Coronary artery (tissue), 2 donors: ENCODE measurements at regions not wholly inside any gene's neighbourhood (a gene's known extent, or its start where the extent isn't known, plus 50 kb on each side); places are given as distances from the start of the nearest gene placed in this dataset.
"Not testable (repeated sequence)": the region's sequence is repeated elsewhere in the genome, so short reads cannot be mapped to it uniquely, and the experiment has no call there.

Experiments
- DNase-seq: peaks from one replicate; pipeline ENCODE4 v3.0.0-alpha.2; 2017; ENCODE audit warnings: low spot score
- H3K27ac ChIP-seq, 2 donors: fragments of 200-600 bp; sonication (generic); one replicate each; pipeline ENCODE4 v1.5.1; 2016 to 2019
- H3K4me3 ChIP-seq: fragments of 200-600 bp; sonication (generic); 2 replicates; pipeline ENCODE4 v1.5.1; 2016; ENCODE audit warnings: mild to moderate bottlenecking, moderate library complexity
- TF ChIP-seq, protein P1 (sequence below): fragments of 200-600 bp; sonication (generic); IDR thresholded peaks from one replicate; pipeline ENCODE4 v1.5.1; 2019; ENCODE audit warnings: antibody characterized with exemption

DNA sequence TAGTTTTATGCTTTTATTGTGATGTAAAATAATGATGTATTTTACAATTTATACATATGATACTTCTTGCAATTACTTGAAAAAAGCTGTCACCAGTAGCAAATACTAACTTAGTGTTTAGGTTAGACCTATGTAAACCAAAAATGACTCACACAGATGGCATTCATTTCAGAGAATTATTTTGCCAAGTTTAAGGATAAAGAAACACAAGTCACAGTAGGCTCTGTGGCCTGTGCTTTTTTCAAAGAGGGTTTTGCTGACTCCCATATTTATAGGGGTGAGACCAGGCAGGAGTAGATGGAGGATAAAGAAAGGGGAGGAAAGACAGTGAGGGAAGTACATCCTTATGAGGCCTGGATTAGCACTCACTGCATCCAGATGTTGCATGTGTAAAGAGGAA is 356.6 kb upstream of the NPAP1 start:
- no peak overlapping the region for H3K27ac ChIP-seq
- TF ChIP-seq, protein P1, sequence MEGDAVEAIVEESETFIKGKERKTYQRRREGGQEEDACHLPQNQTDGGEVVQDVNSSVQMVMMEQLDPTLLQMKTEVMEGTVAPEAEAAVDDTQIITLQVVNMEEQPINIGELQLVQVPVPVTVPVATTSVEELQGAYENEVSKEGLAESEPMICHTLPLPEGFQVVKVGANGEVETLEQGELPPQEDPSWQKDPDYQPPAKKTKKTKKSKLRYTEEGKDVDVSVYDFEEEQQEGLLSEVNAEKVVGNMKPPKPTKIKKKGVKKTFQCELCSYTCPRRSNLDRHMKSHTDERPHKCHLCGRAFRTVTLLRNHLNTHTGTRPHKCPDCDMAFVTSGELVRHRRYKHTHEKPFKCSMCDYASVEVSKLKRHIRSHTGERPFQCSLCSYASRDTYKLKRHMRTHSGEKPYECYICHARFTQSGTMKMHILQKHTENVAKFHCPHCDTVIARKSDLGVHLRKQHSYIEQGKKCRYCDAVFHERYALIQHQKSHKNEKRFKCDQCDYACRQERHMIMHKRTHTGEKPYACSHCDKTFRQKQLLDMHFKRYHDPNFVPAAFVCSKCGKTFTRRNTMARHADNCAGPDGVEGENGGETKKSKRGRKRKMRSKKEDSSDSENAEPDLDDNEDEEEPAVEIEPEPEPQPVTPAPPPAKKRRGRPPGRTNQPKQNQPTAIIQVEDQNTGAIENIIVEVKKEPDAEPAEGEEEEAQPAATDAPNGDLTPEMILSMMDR, result no peak
- no peak overlapping the region for H3K4me3 ChIP-seq
- DNase-seq, result no peak

DNA sequence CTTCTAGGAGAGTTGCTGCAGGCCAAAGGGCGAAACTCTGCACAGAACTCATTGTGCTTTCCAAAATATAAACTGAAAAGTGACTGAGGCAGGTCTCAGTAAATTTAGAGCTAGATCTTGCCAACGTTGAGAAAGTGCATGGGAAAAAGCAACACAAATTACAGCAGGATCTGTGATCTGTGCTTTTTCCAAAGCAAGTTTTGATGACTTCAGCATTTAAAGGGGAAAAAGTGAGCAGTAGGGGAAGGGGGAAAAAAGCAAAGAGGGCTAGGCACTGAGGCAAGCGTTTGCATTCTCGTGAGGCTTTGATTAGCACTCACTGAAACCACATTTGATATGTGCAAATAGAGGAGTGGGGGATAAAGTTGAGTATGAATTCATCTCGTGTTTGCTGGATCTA is 351.5 kb upstream of the NPAP1 start:
- H3K27ac ChIP-seq, DNase-seq, H3K4me3 ChIP-seq: not testable (repeated sequence)

DNA sequence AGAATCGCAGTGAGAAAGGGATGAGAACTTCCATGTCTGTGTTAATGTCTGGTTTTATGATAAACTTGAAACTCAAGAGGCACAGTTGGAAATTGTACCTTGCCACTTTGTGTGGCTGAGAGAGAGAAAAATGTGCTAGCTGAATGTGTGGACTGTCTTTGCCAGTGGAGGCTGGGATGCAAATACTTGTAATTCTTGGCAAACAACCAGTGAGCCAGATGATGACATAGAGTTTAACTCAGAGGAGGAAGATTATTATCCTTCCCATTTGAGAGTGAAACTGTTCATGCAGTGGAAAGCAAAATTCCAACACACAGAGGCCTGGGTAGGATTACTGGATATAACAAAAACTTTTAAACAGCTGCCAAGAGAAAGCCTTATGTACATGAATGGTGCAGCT is 349.1 kb upstream of the NPAP1 start:
- H3K27ac ChIP-seq, DNase-seq: not testable (repeated sequence)

DNA sequence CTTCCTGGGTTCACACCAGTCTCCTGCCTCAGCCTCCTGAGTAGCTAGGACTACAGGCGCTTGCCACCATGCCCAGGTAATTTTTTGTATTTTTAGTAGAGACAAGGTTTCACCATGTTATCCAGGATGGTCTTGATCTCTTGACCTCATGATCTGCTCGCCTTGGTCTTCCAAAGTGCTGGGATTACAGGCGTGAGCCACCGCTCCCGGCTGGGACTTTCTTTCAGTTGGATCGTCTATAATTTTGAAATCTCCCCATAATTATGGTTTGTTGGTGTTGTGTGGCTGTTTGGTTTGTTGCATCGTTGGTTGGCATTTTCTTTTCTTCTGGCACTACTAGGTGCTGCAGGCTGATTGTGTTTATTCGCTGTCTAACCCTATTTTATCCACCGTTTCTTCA is 343.6 kb upstream of the NPAP1 start:
- not testable (repeated sequence) for DNase-seq, H3K4me3 ChIP-seq

More for the DNA sequence above, 349.1 kb upstream of the NPAP1 start:
- not testable (repeated sequence) for H3K4me3 ChIP-seq

DNA sequence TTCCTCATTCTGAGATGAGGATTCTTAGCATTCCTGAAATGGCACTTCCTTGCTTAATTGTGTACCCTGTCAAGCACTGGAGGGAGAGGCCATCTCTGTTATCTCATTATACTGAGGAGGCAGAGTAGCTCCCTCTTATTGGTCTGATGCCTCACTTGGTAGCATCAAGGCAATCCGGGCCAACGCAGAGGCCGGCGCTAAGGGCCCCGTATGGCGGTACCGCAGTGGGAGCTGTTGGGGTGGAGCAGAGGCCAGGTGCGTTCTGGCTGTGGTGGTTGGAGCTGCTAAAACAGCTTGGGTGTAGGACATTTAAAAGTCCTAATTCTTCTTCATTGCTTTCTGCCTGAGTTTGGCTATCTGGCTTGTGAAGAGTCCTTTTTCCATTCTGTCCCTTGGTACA is 333.7 kb upstream of the NPAP1 start:
- not testable (repeated sequence) for H3K4me3 ChIP-seq, H3K27ac ChIP-seq, DNase-seq

More for the DNA sequence above, 343.6 kb upstream of the NPAP1 start:
- not testable (repeated sequence) for H3K27ac ChIP-seq

DNA sequence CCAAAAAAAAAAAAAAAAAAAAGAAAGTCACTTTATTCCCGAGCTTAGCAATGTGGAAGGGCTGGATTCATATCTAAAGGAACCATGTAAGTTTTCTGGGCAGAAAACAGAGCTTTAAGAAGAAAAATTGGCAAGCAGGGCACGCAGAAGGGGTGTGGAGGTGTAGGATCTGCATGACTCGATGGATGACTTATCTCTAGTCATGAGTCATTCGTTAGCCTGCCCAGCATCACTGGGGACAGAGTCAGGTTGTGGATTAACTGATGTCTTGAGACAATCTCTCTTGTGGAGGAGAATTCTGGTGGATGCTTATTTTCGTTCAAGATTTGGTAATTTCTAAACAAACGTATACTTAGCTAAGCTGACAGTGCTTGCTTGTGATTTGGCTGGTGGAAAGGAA is 322.8 kb upstream of the NPAP1 start:
- not testable (repeated sequence) for H3K4me3 ChIP-seq, H3K27ac ChIP-seq, DNase-seq

DNA sequence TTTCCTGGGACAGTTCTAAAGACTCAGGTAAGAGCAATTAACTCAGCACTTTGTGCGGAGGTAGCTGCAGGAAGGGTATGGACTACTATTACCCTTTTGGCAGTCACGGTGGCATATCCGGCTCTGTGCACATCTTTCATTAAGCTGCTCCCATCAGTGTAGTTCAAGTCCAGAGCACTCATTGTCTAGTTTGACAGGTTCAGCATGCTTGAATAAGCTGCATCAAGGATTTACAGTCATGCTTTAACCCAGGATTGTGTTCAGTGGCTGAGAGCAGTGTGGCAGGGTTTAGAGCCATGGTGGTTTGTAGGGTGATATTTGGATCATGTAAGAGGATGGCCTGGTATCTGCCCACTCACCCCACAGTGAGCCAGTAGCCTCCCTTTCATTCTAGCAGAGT is 294.5 kb upstream of the NPAP1 start:
- DNase-seq, result not testable (repeated sequence)

DNA sequence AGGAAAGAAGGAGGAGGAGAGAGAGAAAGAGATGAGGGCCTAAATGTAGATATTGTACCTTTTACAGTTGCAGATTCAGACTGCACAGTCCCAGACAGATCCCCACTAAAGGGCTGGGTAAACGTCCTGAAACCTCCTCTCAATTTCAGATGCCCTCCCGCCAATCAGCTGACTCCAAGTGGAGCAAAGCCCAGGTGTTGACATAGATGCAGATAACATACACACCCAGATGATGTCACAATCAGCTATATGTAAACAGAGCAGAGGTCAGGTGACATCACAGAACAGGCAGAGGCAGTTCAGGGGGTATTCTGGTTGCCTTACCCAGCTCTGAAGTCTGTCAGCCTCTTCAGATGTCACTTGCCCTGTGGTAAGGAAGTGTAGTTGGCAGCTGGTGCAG is 290.3 kb upstream of the NPAP1 start:
- H3K4me3 ChIP-seq, DNase-seq, H3K27ac ChIP-seq: not testable (repeated sequence)

More for the DNA sequence above, 294.5 kb upstream of the NPAP1 start:
- H3K27ac ChIP-seq, H3K4me3 ChIP-seq: not testable (repeated sequence)

DNA sequence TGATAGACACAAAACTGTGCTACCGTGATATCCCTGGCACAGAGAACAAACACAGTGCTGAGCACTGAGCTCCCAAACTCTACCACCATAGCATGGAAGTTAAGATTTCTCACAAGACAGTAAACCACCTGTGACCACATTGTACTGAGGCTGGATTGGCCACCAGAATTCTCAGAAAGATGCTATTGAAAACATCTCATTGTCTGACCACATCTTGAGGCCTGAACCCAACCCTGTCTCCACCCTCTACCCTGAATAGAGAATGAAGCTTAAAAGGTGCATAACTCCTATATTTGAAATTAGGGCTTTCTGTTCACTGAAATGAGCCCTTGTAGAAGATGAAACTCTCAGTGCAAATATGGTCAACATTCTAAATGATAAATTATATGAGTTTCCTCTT is 281.3 kb upstream of the NPAP1 start:
- TF ChIP-seq, protein P1, result no peak

DNA sequence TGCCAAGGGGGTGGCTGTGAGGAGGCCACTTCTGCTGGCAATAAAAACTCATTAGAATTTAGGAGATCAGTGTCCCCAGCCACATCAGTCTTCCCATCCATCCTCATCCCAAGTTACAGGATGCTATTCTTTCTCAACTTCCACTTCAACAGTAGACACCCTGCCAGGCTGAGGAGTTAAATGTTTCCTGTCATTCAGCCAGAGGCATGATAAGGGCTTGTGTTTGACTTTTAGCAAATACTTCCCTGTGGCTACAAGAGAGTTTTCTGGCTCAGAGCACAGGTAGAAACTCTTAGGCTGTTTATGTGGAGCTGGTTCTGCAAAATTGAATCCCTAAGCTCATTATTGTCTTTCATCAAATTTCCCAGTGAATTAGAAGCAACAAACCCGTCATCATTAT is 262.9 kb upstream of the NPAP1 start:
- DNase-seq, H3K27ac ChIP-seq, H3K4me3 ChIP-seq: not testable (repeated sequence)

More for the DNA sequence above, 281.3 kb upstream of the NPAP1 start:
- H3K4me3 ChIP-seq, result no peak overlapping the region
- DNase-seq, result no peak
- no peak overlapping the region for H3K27ac ChIP-seq

DNA sequence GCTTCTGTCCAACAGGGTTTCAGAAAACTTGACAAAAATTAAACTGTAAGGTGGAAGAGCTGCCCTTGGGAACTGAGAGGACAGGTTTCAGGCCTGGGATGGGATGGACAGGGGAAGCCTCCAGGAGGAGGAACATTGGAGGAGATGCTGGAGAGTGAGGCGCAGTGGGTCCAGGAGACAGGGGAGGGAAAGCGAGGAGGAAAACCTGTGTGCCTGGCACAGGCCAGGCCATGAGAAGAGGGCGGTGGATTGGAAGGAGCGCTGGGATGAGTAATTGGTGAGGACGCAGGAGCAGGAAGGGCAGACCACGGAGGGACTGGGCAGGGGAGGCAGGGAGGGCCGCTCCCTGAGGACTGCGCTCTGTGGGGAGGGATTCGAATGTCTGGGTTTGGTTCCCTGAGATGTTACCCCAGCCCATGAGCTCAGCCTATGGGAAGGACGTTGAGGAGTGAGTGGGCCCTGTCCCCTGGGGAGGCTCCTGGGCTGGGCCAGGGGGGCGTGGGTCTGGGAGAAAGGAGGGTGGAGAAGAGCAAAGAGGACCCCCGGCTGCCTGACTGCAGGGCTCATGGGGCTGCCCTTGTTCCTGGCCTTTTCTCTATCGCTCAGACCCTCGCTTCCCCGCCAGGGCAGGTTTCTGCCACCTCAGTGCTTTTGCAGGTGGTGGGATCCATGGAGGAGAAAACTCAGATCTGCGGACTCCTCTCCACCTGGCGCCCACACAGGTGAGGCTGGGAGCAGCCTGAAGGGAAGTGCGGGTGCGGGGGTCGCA is 249.1 kb upstream of the NPAP1 start:
- H3K4me3 ChIP-seq, H3K27ac ChIP-seq, DNase-seq: not testable (repeated sequence)

DNA sequence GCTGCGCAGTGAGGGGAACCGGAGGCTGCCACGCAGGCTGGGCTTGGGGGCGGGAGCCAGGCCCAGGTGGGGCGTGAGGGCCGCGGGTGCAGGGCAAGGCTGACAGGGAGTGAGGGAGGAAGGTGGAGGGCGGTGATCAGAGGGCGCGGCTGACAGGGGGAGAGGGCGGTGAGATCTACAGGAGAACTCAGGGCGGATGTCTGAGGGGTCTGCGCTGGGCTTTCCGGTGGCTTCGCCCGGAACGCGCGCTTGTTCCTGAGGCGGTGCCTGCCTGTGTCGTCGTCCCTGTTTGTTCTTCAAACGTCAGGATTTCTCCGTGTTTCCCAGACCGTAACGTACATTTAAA is 248.5 kb upstream of the NPAP1 start:
- H3K27ac ChIP-seq, result not testable (repeated sequence)

DNA sequence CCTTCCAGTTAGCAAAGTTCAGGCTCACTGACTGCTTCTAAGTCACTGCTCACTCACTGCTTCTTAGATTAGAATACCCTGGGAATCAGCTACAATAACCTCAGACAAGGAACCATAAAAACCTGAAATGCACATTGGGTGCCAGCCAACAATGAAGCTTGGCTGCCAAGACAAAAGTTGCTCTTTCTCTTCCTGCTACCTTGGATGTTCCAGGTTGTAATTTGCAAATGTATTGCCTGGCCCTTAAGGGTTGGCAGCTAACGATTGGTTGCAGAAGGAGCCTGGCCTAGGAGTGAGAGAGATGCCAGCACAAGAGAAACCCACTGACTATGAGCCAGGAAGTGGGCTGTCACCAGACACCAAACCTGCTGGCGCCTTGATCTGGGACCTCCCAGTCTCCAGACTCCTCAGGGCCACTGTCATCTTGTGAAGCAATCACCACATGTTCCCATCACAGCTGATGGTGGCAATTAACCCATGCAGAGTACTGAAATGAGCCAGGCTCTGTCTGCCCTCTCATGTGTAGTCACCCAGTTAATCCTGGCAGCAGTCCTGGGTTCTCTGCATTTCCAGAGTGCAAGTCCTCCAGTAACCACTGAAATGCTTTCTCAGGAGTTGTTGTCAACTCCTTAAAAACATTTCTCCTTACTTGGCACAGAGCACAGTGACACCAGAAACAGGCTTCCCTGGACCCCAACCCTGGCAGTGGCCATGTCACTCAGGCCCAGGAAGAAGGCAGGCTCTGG is 240.3 kb upstream of the NPAP1 start:
- not testable (repeated sequence) for H3K4me3 ChIP-seq, H3K27ac ChIP-seq, DNase-seq

More for the DNA sequence above, 248.5 kb upstream of the NPAP1 start:
- DNase-seq, H3K4me3 ChIP-seq: not testable (repeated sequence)

DNA sequence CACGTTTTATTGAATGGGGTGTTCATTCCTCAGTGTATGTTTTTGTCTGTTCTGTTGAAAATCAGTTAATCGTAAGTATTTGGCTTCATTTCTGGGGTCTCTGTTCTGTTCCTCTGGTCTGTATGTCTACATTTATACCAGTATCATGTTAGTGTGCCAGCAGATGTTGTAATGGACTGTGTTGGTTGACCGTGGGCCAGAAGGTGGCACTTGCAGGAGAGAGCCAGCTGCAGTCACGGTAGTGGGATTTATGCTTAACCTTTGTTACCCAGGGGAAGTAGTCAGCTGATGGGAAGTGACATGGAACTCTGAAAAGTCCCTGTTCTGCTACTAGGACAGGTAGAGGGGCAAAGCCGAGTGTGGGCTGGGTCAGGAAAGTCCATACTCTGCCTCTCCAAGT is 238.3 kb upstream of the NPAP1 start:
- not testable (repeated sequence) for H3K4me3 ChIP-seq, H3K27ac ChIP-seq, DNase-seq

DNA sequence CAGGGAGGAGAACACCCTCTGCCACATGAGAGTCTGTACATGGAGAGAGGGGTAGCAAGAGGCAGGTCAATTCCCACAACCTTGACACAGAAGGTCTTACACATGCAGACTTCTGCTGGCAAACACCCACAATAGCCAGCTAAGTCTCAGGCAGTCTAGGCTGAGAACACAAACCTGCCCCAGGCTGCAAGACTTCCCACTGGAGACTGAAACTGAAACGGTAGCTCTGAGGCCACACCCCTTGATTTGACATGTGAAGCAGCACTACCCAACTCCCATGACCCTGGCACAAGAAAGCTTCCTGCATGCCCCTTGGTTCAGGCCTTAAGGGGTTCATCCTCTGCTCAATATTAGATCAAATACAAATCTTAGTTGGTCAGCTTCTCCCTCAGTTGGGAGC is 237.8 kb upstream of the NPAP1 start:
- not testable (repeated sequence) for H3K27ac ChIP-seq, H3K4me3 ChIP-seq, DNase-seq

DNA sequence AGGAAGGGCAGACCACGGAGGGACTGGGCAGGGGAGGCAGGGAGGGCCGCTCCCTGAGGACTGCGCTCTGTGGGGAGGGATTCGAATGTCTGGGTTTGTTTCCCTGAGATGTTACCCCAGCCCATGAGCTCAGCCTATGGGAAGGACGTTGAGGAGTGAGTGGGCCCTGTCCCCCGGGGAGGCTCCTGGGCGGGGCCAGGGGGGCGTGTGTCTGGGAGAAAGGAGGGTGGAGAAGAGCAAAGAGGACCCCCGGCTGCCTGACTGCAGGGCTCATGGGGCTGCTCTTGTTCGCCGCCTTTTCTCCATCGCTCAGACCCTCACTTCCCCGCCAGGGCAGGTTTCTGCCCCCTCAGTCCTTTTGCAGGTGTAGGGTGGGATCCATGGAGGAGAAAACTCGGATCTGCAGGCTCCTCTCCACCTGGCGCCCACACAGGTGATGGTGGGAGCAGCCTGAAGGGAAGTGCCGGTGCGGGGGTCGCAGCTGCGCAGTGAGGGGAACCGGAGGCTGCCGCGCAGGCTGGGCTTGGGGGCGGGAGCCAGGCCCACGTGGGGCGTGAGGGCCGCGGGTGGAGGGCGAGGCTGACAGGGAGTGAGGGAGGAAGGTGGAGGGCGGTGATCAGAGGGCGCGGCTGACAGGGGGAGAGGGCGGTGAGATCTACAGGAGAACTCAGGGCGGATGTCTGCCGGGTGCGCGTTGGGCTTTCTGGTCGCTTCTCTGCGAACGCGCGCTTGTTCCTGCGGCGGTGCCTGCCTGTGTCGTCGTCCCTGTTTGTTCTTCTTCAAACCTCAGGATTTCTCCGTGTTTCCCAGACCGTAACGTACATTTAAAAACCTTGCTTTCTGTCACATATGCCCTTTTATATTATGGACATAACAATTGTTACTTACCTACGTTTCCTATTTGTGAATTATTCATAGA is 198.2 kb upstream of the NPAP1 start:
- H3K27ac ChIP-seq, DNase-seq, H3K4me3 ChIP-seq: not testable (repeated sequence)
